Fibroblast of lung (primary cell): ENCODE measurements at regions not wholly inside any gene's neighbourhood (a gene's known extent, or its start where the extent isn't known, plus 50 kb on each side); places are given as distances from the start of the nearest gene placed in this dataset.

Experiments used
- EZH2 ChIP-seq: IDR thresholded peaks from 2 replicates; pipeline ENCODE4 v1.5.1; 2012; ENCODE audit warnings: low read length, control low read depth, mild to moderate bottlenecking; ENCODE audit errors: missing control alignments
- TF ChIP-seq, protein P1 (sequence below), 2 donors: IDR thresholded peaks in 1 of 2; conservative IDR thresholded peaks in 1 of 2; 1 replicate in 1 of 2; 2 replicates in 1 of 2; pipeline ENCODE4 v1.5.1; 2011 to 2012; ENCODE audit warnings: low read length in 2 of 2, control low read depth in 1 of 2, inconsistent platforms in 1 of 2, low read depth in 1 of 2, mild to moderate bottlenecking in 1 of 2

DNA sequence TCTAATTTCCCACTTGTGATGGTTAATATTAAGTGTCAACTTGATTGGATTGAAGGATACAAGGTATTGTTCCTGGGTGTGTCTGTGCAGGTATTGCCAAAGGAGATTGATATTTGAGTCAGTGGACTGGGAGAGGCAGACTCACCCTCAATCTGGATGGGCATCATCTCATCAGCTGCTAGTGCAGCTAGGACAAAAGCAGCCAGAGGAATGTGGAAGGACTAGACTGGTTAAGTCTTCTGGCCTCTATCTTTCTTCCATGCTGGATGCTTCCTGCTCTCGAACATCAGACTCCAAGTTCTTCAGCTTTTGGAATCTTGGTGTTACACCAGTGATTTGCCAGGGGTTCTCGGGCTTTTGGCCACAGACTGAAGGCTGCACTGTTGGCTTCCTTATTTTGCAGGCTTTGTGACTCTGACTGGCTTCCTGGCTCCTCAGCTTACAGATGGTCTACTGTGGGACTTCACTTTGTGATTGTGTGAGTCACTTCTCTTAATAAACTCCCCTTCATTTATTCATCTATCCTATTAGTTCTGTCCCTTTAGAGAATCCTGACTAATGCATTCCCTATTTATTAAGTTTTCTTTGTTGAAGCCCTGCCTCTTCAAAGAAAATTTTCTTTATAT, 1087.5 kb upstream of the NXPH2 start:
- no peak for TF ChIP-seq EZH2
- TF ChIP-seq, protein P1, sequence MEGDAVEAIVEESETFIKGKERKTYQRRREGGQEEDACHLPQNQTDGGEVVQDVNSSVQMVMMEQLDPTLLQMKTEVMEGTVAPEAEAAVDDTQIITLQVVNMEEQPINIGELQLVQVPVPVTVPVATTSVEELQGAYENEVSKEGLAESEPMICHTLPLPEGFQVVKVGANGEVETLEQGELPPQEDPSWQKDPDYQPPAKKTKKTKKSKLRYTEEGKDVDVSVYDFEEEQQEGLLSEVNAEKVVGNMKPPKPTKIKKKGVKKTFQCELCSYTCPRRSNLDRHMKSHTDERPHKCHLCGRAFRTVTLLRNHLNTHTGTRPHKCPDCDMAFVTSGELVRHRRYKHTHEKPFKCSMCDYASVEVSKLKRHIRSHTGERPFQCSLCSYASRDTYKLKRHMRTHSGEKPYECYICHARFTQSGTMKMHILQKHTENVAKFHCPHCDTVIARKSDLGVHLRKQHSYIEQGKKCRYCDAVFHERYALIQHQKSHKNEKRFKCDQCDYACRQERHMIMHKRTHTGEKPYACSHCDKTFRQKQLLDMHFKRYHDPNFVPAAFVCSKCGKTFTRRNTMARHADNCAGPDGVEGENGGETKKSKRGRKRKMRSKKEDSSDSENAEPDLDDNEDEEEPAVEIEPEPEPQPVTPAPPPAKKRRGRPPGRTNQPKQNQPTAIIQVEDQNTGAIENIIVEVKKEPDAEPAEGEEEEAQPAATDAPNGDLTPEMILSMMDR (conservative IDR thresholded peaks at IDR 0.05 in 1 of 2, IDR thresholded peaks at IDR 0.05 in 1 of 2; ENCODE audit: low read depth in 1 of 2, low read length in 2 of 2): no peak
